GM12873 (cell line): ENCODE measurements at regions not wholly inside any gene's neighbourhood (a gene's known extent, or its start where the extent isn't known, plus 50 kb on each side); places are given as distances from the start of the nearest gene placed in this dataset.

ENCODE experiments used
- TF ChIP-seq, protein P1 (sequence below): IDR thresholded peaks from 2 replicates; pipeline ENCODE4 v1.5.1; 2012; ENCODE audit warnings: low read depth, mild to moderate bottlenecking, moderate library complexity, low read length, control low read depth; ENCODE audit not compliant: insufficient read depth; ENCODE audit errors: missing control alignments

DNA sequence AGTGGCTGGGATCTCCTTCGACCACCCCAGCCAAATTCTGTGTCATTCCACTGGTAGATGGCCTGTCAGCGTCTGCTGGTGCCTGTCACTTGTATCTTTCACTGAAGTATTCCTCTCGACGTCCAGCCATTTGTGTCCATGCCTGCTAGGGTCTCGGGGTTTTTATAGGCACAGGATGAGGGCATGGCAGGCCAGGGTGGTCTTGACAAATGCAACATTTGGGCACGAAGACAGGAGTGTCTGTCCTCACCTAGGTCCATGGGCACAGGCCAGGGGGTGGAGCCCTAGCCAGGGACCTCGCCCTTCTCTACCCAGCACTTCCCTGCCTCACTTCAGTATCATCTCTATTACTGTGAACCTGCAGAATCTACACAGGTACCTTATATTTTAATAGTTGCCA lies 2223.9 kb upstream of the ACO1 start:
- TF ChIP-seq, protein P1, sequence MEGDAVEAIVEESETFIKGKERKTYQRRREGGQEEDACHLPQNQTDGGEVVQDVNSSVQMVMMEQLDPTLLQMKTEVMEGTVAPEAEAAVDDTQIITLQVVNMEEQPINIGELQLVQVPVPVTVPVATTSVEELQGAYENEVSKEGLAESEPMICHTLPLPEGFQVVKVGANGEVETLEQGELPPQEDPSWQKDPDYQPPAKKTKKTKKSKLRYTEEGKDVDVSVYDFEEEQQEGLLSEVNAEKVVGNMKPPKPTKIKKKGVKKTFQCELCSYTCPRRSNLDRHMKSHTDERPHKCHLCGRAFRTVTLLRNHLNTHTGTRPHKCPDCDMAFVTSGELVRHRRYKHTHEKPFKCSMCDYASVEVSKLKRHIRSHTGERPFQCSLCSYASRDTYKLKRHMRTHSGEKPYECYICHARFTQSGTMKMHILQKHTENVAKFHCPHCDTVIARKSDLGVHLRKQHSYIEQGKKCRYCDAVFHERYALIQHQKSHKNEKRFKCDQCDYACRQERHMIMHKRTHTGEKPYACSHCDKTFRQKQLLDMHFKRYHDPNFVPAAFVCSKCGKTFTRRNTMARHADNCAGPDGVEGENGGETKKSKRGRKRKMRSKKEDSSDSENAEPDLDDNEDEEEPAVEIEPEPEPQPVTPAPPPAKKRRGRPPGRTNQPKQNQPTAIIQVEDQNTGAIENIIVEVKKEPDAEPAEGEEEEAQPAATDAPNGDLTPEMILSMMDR: no peak

DNA sequence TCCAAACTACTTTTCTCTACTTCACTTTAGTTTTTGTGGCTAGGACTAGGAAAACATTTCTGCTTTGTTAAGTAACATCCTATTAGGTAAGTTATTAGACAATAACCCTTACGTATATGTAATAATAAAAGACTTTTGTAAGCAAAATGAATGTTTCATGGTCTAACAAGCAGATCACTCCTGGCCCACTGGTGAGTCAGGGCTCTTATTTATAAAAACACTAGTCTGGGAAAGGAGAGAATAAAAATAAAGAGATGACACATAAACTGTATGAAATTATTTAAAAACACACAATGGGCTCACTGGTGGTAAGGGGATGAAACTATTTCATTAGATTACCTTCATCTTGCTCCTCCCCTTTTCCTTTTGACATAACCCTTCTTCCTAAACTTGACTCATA lies 2212.2 kb upstream of the ACO1 start:
- TF ChIP-seq, protein P1: no peak

DNA sequence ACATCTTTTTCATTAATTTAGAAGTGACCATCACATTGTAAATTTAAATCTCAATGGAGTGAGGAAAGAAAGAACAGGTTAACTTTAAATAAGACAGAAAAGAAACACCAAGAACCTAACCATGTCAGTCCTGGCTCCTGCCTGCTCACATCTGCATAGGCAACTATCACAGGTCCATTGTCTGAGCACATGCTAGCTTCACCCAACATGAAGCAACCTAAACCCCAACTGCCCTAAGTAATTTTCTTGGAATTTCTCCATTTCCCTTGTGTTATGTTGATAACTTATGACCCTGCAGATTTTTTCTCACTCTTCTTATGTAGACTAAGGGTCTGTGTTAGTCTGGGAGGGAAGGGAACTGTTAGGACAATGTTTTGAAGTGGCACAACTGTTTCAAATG lies 2205.8 kb upstream of the ACO1 start:
- TF ChIP-seq, protein P1: no peak

DNA sequence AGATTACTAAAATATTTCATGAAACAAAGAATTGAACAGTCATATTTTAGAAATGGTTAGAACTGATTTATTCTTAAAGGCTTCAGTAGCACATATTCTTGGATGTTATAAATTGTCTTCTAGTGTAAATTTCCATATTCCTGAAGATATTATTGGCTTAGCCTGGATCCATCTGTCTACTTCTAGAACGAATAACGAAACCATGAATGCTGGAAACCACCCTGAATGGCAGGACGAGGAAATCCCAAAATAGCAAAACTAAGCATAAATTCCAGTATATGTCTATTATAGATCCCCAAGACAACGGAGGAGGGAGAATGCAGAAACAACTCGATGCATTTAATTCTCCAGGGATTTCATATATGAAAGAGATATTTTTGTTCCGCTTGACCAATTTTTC lies 2191.0 kb upstream of the ACO1 start:
- TF ChIP-seq, protein P1: no peak

DNA sequence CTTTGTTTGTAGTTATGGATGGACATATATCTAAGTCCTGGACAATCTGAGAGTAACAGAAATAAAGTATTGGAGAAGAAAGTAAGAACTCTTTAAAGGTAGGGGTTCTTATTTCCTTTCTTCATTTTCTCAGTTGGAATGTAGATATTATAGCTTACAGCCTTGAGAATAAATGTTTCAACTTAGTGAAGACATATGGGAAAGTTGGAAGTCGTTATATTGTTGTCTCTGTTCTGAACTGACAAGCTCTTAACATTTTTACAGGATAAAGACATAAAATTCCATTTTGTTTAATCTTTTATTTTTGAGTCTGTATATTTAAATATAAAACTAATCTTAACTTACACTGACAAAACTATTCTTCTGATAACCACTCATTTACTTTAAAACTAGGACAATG lies 2187.5 kb upstream of the ACO1 start:
- TF ChIP-seq, protein P1: no peak

DNA sequence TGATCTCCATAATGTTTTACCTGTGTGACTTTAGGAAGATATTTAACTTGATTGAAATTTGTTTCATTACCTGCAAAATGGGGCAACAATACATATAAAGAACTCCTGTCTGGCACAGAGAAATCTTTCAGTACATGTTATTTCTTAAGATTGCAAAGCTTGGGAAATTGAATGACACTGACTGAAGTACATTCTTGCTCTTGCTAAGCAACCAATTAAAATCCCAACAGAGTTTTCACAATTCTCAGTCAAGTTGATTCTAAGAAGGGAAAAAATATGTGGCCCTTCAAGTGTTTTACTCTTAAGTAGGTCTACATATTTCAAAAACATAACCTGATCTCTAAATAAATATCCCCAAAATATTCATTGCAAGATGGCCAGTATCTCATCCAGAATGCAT lies 2187.0 kb upstream of the ACO1 start:
- TF ChIP-seq, protein P1: no peak

DNA sequence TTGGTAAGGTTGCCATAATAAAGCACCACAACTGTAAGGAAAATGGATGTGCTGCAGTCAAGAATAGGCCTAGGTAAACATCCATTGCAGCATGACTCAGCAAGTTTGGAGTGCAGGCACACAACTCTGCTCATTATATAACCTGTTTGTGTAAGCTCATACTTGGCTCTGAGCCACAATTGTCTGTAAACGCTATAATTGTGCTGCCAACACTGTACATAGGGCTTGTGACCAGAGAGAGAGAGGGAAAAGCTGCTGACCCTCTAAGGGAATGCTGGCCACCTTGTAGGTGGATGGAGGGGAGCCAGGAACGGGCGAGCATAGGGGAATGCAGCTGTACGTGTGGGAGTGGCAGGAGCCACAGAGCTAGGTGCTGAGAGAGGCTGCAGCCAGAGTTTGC lies 2186.5 kb upstream of the ACO1 start:
- TF ChIP-seq, protein P1: no peak
